Activated CD4-positive, alpha-beta T cell treated with anti-CD3 and anti-CD28 coated beads, Interleukin-2, amount 50 U/mL, for 48 hours (primary cell): ENCODE measurements at regions not wholly inside any gene's neighbourhood (a gene's known extent, or its start where the extent isn't known, plus 50 kb on each side); places are given as distances from the start of the nearest gene placed in this dataset.

Experiments
- DNase-seq, 2 experiments: peaks; one replicate each; pipeline ENCODE4 v3.0.0-alpha.2; 2020

DNA sequence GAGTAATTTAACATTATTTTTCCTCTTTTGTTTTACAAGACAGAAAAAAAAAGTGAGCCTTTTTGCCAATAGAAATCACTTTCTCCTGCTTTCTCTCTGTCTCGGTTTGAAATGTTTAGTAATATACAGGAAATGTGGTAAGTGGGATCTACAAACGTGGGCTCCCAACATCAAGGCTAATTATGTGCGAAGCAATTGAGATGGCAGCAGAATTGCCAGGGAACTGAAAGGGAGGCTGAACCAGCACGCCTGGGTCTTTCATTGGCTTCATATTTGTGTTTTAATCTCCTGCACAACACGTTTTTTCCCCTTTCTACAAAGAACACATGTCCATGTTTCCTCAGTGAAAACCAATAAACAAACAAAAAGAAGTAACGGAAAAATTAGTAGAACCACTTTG lies 743.9 kb upstream of the SOX9 start:
- no peak for DNase-seq

DNA sequence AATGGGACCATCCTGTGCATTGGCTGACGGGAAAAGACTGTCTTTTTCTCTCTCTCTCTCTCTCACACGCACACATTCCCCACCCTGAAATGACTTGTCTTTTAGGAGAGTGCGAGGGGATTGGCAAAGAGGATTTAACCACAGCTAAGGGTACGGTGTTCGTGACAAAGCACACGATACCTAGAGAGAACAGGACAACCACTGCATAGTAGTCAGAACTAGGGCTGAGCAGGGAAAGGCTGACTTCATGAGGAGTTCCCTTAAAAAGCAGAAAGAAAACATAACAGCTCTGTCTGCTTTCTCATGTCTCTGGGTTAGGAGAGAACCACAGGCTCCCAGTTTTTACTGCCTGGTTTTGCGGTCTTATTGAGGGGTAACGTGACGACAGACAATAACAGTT lies 742.8 kb upstream of the SOX9 start:
- no peak for DNase-seq

DNA sequence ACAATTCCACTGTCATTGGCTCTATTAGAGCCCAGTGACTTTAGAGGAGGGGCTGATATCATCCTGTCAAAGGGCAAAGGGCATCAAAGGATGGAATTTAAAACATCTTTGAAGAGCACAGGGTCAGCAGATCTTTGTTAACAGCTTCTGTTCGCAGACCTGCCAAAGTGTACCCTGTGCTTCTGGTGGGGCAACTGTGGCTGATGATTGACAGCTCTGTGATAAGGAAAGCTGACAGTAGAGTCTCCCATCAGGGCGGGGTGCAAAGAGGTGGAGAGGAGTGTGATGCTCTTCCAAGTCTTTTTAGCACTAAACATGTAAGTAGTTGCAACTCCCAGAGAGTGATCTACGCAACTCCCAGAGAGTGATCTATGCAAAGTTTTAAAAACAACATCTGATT lies 742.1 kb upstream of the SOX9 start:
- no peak for DNase-seq

DNA sequence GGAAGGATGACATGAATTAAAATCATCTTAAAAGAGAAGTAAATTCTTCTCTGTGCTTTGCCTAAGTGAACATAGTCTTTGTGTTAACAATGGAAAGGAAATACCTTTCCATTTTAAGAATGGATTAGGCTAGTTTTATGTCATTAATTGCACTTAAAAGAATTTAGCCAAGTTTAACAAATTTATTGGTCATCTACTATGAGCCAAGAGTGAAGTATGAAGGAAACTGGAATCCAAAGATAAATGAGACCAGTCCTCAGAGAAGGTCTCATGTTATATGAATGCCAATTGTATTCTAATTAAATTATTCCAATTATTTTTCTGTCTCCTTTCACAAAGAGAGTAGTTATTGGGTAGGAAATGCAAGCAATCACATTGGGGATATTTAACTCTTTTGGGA lies 741.3 kb upstream of the SOX9 start:
- DNase-seq = no peak

DNA sequence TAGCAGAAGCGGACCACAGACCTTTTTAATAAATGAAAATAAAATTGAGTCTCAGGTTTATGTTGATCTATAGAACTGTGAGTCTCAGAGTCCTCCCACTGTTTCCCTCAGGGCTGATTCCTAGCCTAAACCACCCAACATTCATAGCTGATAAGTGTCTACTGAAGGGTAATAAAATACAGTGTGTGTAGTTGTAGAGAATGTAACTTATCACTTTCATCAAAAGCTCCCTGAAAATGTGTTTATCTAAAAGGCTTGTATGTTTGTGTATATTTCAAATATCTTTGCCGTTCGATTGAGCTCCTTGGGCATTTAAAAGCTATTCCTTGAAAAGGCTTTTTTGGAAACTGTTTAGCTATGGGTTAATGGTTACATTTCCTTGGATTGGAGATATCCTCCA lies 740.3 kb upstream of the SOX9 start:
- DNase-seq = no peak

DNA sequence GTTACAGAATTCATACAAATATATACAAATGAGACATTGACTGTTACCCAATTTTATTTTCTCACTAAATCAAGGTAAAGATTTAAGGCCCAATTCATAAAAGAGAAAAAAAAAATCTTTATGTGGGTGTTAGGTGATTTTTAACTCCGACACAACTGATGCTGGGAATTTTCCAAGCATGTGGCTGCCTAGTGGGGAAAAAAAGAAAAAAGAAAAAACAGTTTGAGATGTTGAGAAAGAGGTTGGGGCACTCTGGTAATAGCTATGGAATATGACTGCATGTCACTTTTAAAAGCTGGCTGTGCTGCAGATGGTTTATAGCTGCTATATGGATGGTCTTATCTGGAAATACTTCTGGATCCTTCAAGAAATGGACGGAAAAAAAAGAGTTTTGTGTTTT lies 739.9 kb upstream of the SOX9 start:
- no peak for DNase-seq

DNA sequence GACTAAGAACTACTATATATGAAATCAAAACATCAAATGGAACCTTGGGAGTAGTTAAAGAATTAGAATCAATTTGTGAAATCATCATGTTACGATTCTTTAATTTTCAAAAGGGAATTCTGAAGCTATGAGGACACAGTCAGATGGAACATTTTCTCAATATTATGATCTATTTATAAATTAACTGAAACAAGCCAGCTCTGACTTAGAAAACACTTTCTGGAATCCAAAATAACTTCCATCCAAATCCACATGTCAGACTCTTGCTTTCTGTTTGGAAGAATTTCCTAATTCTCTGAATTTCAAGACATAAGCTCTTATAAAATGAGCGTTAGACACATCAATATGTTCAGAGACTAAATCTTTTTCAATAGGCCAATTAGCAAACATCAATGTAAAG lies 737.7 kb upstream of the SOX9 start:
- DNase-seq = no peak

DNA sequence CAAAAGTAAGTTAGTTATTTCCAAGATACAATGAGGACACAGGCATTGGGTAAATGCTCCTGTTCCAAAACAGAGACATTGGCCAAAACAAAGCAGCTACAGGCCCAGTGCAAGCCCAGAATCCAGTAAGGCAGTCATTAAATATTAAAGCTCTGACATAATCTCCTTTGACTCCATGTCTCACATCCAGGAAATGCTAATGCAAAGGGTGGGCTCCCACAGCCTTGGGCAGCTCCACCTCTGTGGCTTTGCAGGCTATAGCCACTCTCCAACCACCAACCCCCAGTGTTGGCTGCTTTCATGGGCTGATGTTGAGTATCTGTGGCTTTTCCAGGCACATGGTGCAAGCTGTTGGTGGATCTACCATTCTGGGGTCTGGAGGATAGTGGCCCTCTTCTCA lies 733.4 kb upstream of the SOX9 start:
- no peak for DNase-seq

DNA sequence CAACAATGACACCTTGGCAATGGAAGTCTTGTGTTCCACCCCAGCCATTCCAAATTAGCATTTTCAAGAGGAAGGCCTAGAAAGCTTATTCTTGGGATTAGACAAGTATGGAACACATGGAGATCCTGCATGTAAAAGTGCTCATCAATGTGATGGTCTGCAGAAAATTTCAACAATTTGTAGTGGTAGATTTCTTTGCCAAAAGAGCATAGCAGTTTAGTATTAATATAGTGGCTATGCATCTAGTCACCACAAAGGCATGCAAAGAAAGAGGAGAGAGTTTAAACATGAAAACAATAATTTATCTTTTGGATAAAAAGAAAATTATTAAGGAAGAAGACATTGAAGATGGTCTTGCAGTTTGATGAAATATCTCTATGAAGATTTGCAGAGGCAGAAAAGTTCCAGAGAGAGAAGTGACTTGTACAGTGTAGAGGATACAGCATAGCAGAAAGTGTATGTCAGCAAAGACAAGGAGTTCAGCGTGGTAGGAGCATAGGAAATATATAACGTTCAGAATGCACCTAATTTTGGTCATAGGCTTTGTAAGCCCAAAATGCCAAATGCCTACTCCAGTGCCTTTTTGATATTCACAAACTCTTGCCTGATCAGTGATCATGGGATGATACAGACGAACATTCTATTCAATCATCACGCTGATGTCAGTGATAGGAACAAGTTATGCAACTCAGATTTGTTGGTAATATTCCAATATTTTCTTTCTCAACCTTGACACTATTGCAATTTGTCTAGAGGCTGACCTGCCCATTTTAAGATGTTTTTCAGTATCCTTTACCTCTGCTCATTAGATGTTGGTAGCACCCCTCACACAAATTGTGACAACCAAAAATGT lies 727.9 kb upstream of the SOX9 start:
- DNase-seq = no peak

DNA sequence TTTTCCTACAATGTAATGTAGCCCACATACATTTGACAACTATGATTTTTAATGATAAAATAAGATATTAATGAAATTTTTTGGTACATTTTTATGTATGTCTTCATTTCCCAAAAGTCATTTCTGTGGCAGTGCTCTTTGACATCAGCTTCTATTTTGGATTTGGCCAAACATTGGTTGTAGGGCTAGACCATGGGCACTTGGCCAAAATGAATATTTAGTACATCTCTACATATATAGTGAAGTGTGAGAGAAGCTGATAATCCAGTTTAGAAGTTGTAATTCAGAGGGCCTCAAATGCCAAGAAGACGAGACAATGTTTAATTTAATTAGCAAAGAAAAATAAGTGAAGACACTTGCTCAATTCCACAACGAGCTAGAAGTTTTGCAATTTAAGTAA lies 724.9 kb upstream of the SOX9 start:
- no peak for DNase-seq

DNA sequence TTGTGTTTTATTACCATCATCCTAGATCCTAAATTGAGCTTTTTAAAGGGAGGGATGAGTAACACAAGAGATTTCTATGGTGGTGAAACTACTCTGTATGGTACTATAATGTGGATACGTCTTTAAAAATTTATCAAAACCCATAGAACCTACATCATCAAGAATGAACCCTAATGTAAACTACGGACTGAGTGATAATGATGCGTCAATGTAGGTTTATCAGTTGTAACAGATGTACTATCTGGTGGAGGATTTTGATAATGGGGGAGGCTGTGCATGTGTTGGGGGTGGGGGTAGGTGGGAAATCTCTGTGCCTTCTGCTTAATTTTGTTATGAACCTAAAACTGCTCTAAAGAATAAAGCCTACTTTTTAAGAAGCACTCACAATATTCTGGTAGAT lies 724.1 kb upstream of the SOX9 start:
- no peak for DNase-seq

DNA sequence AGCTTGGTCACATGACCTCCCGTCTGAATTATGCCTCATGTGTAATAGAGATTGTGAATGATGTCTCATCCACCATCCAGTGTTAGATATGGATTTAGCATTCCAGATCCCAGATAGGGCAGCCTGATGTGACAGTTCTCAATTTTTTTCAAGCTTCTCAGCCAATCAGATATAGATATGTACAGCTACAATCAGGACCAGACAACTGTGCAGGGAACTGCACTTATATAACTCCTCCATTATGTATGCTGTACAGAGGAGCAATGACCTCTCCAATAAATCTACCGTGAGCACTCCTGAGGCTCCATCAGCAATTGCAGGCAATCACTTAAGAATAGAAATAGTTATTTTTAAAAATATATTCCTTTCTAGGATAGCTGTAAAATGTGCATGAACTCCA lies 722.8 kb upstream of the SOX9 start:
- DNase-seq = no peak

DNA sequence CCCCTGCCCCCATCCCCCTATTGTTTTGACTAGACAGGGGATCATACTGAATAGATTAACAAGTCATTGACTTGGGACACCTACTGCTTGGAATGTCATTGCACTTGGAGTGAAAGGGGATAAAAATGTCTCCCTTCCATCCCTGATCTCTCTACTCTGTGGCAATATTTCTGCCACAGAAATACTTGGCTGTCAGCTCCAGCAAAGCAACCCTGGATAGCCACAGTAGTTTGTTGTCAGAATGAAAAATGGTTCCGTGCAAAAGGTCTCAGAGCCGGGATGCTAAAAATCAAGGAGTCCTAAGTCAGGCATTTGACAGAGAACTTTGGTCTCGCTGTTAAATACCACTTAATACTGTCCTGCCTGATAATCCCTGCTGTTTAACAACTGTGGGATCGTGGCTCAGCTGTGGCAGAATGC lies 722.0 kb upstream of the SOX9 start:
- DNase-seq = no peak

DNA sequence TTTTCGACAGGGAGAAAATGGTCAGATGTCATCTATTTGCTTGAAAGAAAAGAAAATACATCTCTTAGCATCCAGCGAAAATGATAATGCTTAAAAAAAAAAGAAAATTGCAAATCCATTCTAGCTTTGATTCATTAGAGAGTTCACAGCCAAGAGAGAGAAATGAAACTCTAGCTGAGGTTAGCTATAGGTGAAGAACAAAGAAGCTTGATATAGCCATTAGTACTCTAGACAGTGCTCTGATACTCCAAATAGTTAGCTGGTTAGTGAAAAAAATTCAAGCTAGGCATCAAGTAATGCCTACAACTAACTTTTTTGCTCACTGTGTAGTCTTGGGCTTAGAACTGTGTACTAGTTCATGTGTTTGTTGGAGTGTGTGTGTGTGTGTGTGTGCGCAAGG lies 721.6 kb upstream of the SOX9 start:
- no peak for DNase-seq

DNA sequence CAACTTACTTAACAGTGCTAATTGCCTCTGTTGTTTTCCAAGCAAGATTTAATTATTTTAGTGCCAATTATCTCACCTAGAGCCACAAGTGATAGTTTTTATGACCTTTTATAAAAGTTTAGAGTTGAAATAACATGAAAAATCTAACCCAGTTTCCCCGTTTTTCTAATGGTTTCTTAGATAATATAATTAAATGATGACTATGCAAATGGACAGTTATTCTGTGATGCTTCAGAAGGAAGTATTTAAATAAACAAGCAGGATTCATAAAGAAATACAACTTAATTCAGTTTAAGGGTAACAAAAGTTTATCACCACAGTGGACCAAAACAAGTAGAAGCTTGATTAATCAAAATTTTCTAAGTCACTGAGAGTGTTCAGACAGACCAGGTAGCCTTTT lies 721.2 kb upstream of the SOX9 start:
- DNase-seq = no peak

DNA sequence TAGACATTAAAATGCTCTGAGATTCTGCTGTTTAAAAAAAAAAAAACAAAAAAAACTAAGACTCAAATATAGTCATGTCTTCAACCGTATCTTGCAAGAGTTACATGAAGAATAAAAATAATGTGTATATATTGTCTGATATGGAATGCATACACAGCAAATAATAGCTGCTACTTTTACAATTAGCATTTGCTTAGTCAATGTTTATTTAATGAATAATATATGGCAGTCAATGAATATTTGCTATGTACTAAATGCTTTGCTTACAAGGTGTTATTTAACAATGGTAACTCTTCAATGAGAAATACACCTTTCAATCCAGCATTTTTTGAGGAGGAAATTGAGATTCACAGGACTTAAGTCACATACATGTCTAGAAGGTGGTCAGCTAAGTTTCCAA lies 718.8 kb upstream of the SOX9 start:
- no peak for DNase-seq

DNA sequence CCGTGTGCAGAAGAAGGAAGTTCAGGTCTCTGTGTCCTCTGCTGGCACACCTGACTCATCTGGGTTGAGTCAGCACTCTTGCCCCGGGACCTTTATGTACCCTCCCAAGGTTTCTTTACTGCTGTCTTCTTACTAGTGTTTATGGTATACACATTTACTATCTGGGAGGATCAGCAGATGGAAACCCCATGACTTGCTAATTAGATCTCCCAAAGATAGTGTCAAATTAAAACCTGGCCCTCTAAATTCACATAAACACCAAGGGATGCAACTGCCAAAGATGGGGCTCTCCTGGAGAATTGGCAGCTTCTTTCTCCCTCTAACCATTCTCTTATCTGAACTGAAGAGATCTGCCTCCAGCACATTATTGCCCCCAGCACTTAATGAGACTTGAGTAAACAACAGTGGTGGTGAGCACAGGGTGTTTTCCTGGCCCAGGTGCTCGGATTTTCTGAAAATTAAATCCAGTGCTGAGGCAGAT lies 718.1 kb upstream of the SOX9 start:
- DNase-seq = no peak

DNA sequence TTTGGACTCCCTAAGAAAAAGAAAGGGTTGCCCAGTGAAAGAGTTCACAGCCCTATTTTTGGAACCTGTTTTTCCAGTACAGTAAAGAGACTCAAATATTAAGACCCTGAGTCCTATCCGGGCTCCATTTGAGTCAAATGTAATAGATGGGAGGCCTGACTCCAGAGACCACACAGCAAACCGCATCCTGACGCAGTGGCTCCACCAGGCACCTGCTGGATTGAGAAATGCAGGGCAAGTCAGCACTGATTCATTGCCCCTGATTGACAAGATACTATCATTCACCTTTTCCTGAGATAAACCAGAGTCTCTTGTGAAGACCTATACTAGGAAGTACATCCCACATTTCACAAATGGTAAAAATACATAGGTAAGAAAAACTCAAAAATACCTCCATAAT lies 715.7 kb upstream of the SOX9 start:
- DNase-seq = no peak

DNA sequence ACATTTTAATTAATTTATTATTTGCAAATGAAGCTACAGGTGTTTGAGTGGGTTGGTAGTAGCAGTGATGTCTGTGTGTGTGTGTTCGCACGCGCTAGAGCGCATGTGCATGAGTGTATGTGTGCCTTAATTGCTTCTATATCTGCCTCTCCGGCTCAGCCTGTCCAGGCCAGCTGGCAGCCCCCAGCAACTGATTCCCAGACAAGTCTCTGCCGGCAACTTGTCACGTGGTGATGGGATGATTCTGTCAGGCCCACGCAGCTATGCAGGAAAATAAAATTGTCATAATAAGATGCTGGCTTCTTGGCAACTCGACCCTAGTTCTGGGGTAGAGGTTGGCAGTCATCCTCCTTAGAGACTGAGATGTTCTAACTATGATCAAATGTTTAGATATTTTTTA lies 712.8 kb upstream of the SOX9 start:
- DNase-seq = no peak

DNA sequence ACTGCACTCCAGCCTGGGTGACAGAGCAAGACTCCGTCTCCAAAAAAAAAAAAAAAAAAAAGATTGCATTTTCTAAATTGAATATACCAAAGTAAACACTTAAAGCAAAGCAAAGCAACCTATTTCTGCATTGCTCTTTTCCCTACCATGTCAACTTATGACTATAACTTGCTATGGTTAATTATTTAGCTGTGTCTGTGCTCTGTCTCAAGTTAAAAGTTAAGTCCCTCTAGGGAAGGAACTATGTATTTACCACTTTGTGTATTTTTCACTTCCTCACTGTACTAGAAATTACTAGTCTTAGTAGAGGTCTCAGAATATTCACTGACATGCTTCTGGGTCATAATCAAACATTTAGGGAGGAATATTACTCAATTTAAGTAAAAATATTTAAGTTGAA lies 711.7 kb upstream of the SOX9 start:
- DNase-seq = no peak

DNA sequence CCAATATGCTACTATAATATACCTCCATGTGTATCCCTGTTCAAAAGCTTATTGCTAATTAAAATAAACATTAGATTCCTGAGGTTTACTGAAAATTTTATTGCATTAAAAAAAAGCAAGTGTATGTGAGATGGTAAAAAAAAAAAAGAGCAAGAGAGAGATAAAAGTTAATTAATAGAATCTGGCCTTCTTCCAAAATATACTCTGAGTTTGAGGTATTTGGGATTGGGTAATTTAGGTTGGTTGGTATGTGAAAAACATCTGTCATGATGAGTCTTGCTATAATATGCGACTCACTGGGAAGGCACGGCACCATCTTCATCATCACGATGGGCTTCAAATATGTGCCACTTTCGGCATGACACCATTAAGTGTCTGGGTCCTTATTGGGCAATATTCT lies 711.1 kb upstream of the SOX9 start:
- no peak for DNase-seq

DNA sequence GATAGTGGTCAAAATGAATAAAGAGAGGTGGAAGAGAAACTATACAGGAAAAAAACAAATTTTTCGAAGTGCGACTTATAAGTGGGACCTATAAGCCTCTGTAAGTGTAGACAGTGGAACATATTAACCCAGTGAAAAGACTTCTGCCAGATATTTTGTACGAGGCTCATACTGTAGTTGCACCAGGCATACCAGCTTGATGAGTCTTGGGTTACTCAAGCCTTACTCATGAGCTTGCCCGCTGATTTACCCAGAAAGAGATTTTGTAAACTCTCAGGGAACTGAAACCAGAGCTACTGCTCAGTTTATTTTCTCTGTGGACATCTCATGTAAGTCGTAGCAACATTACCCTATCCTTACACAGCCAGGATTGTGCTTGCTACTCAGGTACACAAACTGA lies 708.0 kb upstream of the SOX9 start:
- no peak for DNase-seq

DNA sequence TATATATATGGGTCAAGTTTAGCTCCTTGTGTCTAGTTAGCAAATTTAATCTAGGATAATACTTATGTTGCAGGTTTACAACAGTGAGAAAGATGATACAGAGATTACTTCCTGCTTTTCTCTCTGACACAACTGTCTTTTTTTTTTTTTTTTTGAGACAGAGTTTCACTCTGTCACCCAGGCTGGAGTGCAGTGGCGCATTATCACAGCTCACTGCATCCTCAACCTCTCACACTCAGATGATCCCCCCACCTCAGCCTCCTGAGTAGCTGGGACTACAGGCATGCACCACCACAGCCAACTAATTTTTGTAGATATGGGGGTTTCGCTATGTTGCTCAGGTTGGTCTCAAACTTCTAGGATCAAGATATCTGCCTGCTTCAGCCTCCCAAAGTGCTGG lies 706.9 kb upstream of the SOX9 start:
- DNase-seq = no peak

DNA sequence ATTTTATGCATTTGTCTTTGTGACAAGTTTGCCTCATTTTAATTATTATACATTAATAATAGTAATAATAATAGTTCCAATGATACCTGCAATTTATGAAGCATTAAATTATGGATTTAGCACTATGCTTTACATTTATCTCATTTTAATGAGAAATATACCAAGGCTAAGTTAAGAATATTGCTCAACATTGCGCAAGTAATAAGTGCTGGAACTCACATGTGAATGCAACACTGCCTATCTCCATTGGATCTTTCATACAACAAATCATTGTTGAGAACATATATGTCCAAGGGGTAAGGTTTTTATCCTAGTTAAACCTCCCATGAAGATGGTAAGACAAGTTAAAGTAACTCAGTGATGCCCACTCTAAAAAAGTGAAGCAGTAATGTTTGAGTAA lies 703.7 kb upstream of the SOX9 start:
- DNase-seq = no peak

DNA sequence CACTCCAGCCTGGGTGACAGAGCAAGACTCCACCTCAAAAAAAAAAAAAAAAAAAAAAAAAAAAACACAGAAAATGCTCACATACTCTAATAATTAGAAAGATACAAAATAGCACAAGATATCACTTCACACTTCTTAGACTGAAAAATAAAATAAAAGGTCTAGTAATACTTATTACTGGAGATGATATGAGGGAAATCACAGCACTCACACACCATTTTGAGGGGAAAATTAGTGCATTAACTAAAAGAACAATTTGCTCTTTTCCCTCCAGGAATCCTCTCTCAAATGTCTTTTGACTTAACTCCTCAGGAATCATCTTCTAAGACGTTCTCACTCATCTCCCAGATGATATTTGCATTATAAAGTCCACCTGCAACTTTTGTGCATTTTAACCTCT lies 697.9 kb upstream of the SOX9 start:
- no peak for DNase-seq
